GM20431 (cell line): ENCODE measurements at regions not wholly inside any gene's neighbourhood (a gene's known extent, or its start where the extent isn't known, plus 50 kb on each side); places are given as distances from the start of the nearest gene placed in this dataset.

ENCODE experiments used
- in situ Hi-C: fragments of 300-500 bp; cut with MseI, MboI; formaldehyde crosslinking; loops from one replicate; pipeline ENCODE4 v1.15.0; 2020; ENCODE audit warnings: low sequenced_read_pairs; ENCODE audit not compliant: unreplicated experiment

DNA sequence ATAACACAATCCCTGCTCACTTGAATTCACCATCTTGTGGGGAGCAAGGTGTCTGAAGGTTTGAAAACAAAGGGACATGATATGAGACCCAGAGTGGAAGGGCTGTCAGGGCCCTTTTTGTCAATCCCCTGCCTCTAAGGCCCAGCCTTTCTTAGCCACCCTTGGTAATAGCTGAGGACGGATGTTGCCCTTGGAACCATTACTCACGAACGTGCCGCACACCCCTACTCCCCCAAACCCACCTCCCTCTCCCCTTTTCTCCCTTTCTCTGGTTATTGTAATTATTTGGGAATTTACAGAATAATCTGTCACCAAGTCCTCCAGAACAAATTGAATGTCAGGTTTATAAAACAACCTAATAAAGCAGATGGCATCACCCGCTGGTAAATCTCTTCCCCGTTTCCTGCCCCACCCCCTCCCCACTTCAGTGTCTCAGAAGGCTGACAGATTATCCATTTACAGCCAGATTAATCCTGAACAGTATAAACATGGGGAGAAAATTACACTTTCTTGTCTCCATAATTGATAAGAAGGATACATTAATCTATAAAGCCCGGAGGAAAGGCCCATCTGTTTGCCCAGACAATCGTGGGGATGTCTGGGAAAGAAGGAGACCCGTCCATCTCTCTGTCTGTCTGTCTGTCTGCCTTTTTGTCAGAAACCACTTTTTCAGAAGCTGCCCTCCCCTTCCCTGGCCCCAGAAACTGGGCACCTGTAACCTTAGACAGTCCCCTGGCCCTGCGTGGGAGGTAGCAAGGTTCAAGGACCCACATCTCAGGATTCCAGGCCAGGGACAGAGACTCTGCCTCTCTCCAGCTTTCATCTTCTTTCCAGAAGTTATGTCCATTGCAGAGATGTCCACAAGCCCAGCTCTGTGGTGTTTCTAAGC lies 60.6 kb upstream of the CD34 start:
- in situ Hi-C loops, result loop anchor here (25.0 kb wide), 1 partner anchor 159 kb away; no protein-coding TSS in a partner anchor

DNA sequence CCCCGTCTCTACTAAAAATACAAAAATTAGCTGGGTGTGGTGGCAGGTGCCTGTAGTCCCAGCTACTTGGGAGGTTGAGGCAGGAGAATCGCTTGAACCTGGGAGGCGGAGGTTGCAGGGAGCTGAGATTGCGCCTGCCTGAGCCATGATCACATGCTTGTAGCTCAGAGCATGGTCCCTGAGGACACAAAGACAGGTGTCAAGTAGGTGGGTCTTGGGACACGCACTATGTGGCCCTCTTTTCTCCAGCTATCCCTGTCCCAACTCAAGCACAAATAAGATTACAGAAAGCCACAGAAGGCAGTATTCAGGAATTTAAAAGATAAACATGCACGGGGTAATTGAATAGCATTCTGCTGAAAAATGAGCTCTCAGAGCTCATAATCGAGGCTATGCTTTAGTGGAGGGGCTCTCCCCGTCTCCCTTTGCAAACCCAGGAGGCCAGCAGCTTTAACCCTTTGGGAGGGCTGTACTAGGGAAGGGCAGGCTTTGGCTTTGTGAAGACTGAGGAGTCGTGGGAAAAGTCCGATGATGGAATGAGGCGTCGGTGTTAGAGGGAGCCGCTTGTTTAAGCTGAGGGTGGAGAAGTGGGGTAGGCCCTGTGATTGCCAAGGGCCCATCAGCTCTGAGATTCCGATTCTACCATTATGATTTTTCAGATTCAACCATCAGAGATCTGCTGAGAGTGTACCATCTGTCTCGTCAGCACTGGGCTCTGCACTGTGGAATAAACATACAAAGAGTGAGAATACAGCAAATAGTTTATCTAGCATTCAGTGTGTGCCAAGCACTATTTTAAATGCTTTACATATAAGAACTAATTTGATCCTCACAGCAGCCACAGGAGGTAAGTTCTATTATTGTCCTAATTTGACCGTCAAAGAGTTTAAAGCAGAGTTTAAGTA lies 59.7 kb upstream of the CD34 start:
- in situ Hi-C loops, result loop anchor here (25.0 kb wide), 1 partner anchor 158 kb away; no protein-coding TSS in a partner anchor

DNA sequence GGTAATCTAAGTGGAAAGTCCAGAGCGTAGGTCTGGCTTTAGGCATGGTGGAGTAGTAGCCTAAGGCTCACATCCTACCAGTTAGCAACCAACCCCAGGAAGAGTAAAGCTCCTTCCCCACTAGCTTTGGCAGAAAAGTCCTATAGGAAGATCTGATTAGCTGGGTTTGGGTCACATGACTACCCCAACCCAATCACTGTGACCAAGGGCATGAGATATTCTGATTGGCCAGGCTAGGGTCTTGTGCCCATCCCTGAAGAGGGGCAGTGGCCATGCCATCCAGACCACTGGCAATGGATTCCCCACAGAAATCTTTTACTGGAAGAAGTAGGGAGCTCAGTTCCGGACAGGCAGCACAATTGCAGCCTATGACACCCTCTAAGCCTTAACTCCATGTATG lies 58.6 kb upstream of the CD34 start:
- in situ Hi-C loops, result loop anchor here (10.0 to 25.0 kb wide), 2 partner anchors 65 to 157 kb away; no protein-coding TSS in a partner anchor

DNA sequence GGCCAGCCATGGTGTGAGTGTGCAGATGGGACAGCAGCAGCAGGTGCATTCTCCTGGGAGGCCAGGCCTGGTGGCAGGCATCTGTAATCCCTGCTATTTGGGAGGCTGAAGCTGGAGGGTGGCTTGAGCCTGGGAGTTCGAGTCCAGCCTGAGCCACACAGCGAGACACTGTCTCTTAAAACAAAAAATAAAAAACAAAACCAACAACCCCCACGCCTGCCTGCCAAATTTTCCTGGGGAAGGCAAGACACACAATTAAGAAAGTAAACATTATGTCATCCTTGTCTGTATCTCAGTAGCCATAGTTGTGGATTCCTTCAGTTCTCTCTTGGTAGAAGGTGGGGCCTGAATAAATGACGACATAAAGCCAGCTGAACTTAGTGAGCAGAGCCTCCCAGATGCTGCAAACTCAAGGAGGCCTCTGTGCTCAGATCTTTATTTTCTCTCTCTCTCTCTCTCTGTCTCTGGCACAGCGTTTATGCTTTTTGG lies 57.6 kb upstream of the CD34 start:
- in situ Hi-C loops, result loop anchor here (10.0 to 25.0 kb wide), 2 partner anchors 64 to 156 kb away; no protein-coding TSS in a partner anchor

DNA sequence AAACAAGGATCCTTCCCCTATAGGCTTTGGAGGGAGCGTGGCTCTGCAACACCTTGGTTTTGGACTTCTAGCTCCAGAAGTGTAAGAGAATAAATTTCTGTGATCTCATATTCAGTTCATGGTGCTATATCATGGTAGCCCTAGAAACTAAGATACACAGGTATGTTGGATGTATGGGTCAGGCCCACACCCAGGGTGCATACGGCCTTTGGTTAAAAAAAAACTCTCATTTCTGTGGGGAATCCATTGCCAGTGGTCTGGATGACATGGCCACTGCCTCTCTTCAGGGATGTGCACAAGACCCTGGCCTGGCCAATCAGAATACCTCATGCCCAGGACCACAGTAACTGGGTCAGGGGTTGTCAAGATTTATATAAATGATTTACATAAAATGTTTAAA lies 56.8 kb upstream of the CD34 start:
- in situ Hi-C loops, result loop anchor here (10.0 to 25.0 kb wide), 2 partner anchors 63 to 155 kb away; no protein-coding TSS in a partner anchor

DNA sequence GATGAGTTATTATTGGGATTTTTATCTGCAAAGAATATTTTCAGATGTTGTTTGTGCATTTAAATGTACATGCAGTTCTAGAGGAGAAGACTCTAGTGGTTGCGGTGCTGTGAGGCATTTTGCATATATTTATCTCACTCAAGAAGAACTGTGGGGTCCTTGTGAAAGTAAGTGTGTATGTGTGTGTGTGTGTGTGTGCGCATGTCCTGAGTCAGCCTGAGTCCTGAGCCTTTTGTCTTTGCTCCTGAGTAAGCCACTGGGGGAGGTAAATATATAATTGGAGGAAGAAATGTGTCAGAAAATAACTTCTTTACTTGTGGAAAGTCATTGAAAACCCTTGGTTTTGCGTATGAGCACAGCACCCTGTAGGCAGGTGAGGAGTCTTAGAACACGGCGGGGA lies 55.6 kb upstream of the CD34 start:
- in situ Hi-C loops, result loop anchor here (10.0 to 25.0 kb wide), 2 partner anchors 62 to 154 kb away; no protein-coding TSS in a partner anchor

DNA sequence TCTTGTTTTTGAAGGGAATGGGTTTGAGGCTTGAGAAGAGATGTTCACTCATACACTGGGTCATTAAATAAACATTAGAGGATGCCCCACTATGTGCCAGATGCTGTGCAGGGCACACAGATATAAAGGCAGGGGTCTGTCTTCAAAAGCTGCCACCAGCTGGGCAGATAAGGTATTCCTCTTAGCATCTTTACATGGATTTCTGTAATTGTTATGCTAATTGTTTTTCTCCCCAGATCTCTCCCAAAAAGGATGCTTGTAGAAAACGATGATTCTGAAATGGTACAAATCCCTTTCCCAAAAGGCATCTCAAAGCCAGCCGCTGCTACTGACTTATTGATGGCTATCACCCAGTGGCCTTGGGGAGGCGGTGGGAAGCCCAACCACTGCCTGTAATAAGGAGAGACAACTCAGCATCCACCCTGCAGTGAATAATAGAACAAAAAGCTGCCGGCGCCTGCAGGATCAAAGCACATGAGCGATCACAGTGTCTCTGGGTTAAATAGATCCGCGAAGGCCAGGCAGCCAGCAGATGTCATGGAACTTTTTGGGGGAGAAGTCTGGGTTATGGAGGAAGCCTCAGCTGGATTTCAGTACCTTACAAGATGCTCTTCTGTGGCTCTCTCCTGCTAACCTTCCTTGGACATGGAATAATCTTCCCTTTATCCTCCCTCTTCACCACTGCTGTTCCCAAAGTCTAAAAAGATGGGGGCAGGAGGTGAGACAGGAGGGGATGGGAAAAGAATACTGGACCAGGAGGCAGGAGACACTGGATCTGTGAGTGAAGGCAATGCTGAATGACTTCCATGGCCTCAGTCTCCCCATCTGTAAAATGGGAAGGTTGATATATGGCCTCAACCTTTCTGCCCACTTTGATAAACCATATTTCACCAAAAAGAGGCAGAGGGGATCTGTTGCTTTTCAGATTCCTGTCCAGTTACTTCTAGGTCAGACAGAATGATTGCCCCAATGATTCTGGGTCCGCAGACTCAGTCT lies 54.8 kb upstream of the CD34 start:
- in situ Hi-C loops, result loop anchor here (10.0 to 25.0 kb wide), 2 partner anchors 61 to 153 kb away; no protein-coding TSS in a partner anchor

DNA sequence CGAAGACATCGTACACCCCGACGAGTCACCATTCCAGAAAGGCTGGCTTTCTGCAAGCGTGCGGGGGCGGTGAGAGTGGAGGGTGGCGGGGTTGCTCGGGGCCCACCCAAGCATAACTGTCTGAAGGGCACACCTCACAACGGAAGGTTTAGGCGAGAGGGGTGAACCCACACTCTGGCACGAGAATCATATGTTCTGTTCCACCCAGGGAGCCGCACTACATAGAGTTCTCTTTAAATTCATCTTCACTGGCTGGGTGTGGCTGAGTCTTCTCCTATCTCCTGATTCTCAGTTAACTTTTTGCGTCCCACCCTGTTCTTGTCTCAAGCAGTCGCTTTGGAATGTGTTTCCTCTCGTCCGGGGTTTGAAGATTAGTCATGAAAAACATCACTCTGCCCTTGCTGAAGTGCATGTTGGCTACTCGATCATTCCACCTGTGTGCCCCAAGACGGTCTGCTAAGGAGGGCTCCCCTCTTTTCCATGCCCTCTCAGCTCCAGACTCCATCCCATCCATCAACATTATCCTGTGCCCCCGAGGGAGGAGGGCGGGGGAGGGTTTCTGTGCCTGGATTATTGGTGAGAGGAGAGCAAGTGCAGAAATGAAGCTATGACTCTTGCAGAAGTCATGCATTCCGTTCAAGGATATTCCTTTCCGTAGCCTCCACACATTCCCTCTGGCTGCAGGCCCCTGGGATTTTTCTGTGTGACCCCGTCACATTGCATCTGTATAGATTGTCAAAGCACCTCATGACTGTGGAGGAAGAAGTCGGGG lies 53.5 kb upstream of the CD34 start:
- in situ Hi-C loops, result loop anchor here (10.0 to 25.0 kb wide), 2 partner anchors 60 to 152 kb away; no protein-coding TSS in a partner anchor

DNA sequence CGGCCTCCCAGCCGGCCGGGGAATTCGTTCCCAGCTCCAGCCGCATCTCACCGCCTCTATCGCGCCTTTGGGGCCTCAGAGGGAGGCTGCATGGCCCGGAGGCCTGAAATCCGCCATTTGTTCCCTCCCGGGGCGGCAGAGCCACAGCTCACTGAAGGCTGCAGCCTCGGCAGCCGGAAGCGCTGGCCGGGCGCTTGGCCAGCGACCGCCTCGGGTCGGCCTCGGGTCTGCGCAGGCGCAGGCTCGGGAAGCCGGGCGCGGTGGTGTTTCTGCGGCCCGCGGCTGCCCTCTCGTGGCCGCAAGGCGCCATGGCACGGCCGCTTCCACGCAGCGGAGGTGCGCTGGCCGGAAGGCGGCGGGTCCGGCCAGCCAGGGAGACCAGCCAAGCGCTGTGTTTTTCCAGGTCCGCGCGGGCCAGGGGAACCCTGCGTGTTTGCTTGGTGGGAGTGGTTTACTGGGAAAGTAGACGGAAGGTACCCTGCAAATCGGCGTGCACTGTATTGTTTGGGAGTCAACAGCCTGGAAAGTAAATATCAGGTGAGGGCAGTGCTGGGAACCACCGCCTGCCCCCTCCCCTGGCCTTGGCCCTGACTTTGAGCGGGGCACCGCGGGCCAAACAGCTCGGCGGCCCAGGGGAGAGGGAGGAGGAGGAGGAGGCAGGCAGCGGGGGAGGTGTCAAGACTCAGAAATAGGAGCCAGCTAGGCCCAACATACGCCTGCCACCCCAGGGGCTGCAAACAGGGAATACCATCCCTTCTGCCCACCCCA lies 52.7 kb upstream of the CD34 start:
- in situ Hi-C loops, result loop anchor here (10.0 to 25.0 kb wide), 2 partner anchors 59 to 151 kb away; no protein-coding TSS in a partner anchor

DNA sequence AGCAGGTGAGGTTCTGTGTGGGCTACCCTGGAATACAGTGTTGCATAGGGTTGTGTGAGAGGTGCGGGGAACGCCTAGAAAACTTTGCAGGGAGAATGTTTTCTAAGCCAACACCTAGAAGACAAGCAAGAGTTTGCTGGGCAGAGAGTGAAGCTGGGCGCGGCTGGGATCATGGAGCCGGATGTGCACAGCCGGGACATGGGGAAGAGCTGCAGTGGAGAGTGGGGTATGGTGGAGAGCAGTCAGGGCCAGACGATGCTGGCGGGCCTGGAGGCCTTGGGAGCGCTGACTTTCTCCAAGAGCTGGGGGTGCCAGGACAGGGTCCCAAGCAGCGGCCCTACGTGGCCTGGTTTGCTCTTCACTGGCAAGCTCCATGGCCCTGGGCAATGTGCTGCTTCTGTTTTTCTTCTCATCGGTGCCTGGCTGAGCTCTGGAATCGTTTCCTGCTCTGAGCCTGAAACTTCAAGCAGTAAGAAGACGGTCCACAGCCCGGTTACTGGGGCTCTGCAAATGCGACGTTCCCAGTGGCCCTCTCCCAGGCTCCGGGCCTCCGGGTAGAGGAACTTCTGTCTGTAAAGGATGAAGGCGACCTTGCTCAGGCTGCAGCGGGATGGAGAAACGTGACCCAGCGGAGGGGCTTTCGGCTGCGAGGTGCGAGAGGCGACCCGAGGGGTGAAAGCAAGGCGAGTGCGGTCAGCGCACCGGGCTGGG lies 51.9 kb upstream of the CD34 start:
- in situ Hi-C loops, result loop anchor here (10.0 to 25.0 kb wide), 2 partner anchors 58 to 151 kb away; no protein-coding TSS in a partner anchor
